D721Med (cell line): ENCODE measurements at regions not wholly inside any gene's neighbourhood (a gene's known extent, or its start where the extent isn't known, plus 50 kb on each side); places are given as distances from the start of the nearest gene placed in this dataset.

ENCODE experiments used
- DNase-seq: peaks from one replicate; pipeline ENCODE4 v3.0.0; 2011; ENCODE audit warnings: low spot score; ENCODE audit not compliant: insufficient read length
- FAIRE-seq: peaks from 2 replicates; lab custom pipeline; 2011; peaks lifted over from hg19 to GRCh38; lab: Jason Lieb, UNC
- CTCF ChIP-seq: IDR thresholded peaks from 2 replicates; pipeline ENCODE4 v1.5.1; 2012; ENCODE audit warnings: mild to moderate bottlenecking, control low read depth; ENCODE audit not compliant: insufficient read depth; ENCODE audit errors: missing control alignments

- FAIRE-seq (no peak), DNase-seq (no peak)
- TF ChIP-seq CTCF: no peak
Measured at GRCh38 chr1:56206391-56206790, 373.0 kb downstream of the PLPP3 start.

- no peak for TF ChIP-seq CTCF
- FAIRE-seq: no peak
- no peak for DNase-seq
Measured at GRCh38 chr1:56204206-56204605, 375.2 kb downstream of the PLPP3 start.

GRCh38 chr1:56202796-56203492 lies 376.4 kb downstream of the PLPP3 start:
- FAIRE-seq (no peak), DNase-seq (no peak)
- no peak for TF ChIP-seq CTCF

GRCh38 chr1:56202186-56202585 lies 377.2 kb downstream of the PLPP3 start:
- DNase-seq (no peak), FAIRE-seq (no peak)
- no peak for TF ChIP-seq CTCF

- no peak for TF ChIP-seq CTCF
- DNase-seq (no peak), FAIRE-seq (no peak)
Measured at GRCh38 chr1:56200896-56201295, 378.5 kb downstream of the PLPP3 start.

GRCh38 chr1:56200442-56200841 lies 378.9 kb downstream of the PLPP3 start:
- FAIRE-seq (no peak), DNase-seq (no peak)
- TF ChIP-seq CTCF: no peak

- DNase-seq (no peak), FAIRE-seq (no peak)
- TF ChIP-seq CTCF: no peak
Measured at GRCh38 chr1:56199956-56200355, 379.4 kb downstream of the PLPP3 start.
